KMS-11 (cell line): ENCODE measurements at regions not wholly inside any gene's neighbourhood (a gene's known extent, or its start where the extent isn't known, plus 50 kb on each side); places are given as distances from the start of the nearest gene placed in this dataset.

ENCODE experiments used
- H2AFZ ChIP-seq: fragments of 200-600 bp; sonication (generic); 2 replicates; pipeline ENCODE4 v1.6.1; 2016; ENCODE audit warnings: antibody characterized with exemption, mixed run types, low read depth
- H3K27ac ChIP-seq: fragments of 200-600 bp; sonication (generic); 2 replicates; pipeline ENCODE4 v1.6.1; 2016; ENCODE audit warnings: mild to moderate bottlenecking, mixed run types
- H3K27me3 ChIP-seq: fragments of 200-600 bp; sonication (generic); 2 replicates; pipeline ENCODE4 v1.6.1; 2017; ENCODE audit warnings: mild to moderate bottlenecking, low read depth, mixed run types, moderate library complexity; ENCODE audit not compliant: insufficient read depth
- H3K36me3 ChIP-seq: fragments of 200-600 bp; sonication (generic); 2 replicates; pipeline ENCODE4 v1.6.1; 2017; ENCODE audit warnings: mild to moderate bottlenecking, mixed run types; ENCODE audit not compliant: insufficient read depth
- H3K4me1 ChIP-seq: fragments of 200-600 bp; sonication (generic); 2 replicates; pipeline ENCODE4 v1.6.1; 2016; ENCODE audit warnings: mild to moderate bottlenecking, low read depth, mixed run types; ENCODE audit not compliant: poor library complexity, severe bottlenecking
- H3K4me2 ChIP-seq: fragments of 200-600 bp; sonication (generic); 2 replicates; pipeline ENCODE4 v1.7.0; 2016; ENCODE audit warnings: mild to moderate bottlenecking, mixed run types
- H3K4me3 ChIP-seq: fragments of 200-600 bp; sonication (generic); IDR thresholded peaks from 2 replicates; pipeline ENCODE4 v1.6.1; 2017; ENCODE audit warnings: low read depth, low read length, mixed read lengths; ENCODE audit not compliant: insufficient read depth
- H3K79me2 ChIP-seq: fragments of 200-600 bp; sonication (generic); 2 replicates; pipeline ENCODE4 v1.6.1; 2016; ENCODE audit warnings: low read depth, mixed run types; ENCODE audit not compliant: insufficient read depth
- H3K9ac ChIP-seq: fragments of 200-600 bp; sonication (generic); 2 replicates; pipeline ENCODE4 v1.6.1; 2016; ENCODE audit warnings: mild to moderate bottlenecking, mixed run types
- H4K20me1 ChIP-seq: fragments of 200-600 bp; sonication (generic); 2 replicates; pipeline ENCODE4 v1.6.1; 2016; ENCODE audit warnings: mild to moderate bottlenecking, mixed run types; ENCODE audit not compliant: insufficient read depth
- TF ChIP-seq, protein P1 (sequence below): fragments of 200-600 bp; sonication (generic); conservative IDR thresholded peaks from 2 replicates; pipeline ENCODE4 v1.6.1; 2017; ENCODE audit warnings: low read depth, mild to moderate bottlenecking, antibody characterized with exemption, low read length, moderate library complexity, mixed read lengths

GRCh38 chr2:47299555-47299954 lies 69.6 kb upstream of the EPCAM start:
- Histone ChIP-seq H3K27ac (peak overlapping the region; percentile 78; the same call in 1 of the 2 replicates), H3K4me1 (peaks cover 66% of the 10 kb centered on the region), H4K20me1 (no peaks in the 10 kb centered on the region), H3K79me2 (no peaks in the 10 kb centered on the region), H3K4me3 (no peak overlapping the region), H2AFZ (no peak overlapping the region), H3K27me3 (no peaks in the 10 kb centered on the region), H3K9ac (no peak overlapping the region), H3K36me3 (no peaks in the 10 kb centered on the region), H3K4me2 (0 out of 2 replicates have a peak overlapping the region, but pooled peaks have one; percentile 36)
- TF ChIP-seq, protein P1, sequence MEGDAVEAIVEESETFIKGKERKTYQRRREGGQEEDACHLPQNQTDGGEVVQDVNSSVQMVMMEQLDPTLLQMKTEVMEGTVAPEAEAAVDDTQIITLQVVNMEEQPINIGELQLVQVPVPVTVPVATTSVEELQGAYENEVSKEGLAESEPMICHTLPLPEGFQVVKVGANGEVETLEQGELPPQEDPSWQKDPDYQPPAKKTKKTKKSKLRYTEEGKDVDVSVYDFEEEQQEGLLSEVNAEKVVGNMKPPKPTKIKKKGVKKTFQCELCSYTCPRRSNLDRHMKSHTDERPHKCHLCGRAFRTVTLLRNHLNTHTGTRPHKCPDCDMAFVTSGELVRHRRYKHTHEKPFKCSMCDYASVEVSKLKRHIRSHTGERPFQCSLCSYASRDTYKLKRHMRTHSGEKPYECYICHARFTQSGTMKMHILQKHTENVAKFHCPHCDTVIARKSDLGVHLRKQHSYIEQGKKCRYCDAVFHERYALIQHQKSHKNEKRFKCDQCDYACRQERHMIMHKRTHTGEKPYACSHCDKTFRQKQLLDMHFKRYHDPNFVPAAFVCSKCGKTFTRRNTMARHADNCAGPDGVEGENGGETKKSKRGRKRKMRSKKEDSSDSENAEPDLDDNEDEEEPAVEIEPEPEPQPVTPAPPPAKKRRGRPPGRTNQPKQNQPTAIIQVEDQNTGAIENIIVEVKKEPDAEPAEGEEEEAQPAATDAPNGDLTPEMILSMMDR = no peak

GRCh38 chr2:47298771-47299170 lies 70.3 kb upstream of the EPCAM start:
- Histone ChIP-seq H3K4me3 (no peak overlapping the region), H3K27me3 (no peaks in the 10 kb centered on the region), H3K4me2 (no peak overlapping the region), H4K20me1 (no peaks in the 10 kb centered on the region), H3K79me2 (no peaks in the 10 kb centered on the region), H3K4me1 (peaks cover 59% of the 10 kb centered on the region), H3K9ac (no peak overlapping the region), H2AFZ (no peak overlapping the region), H3K27ac (no peak overlapping the region), H3K36me3 (no peaks in the 10 kb centered on the region)
- TF ChIP-seq, protein P1 = no peak

GRCh38 chr2:47297767-47298425 lies 71.2 kb upstream of the EPCAM start:
- Histone ChIP-seq H3K9ac (no peak overlapping the region), H3K27me3 (no peaks in the 10 kb centered on the region), H3K4me3 (no peak overlapping the region), H3K4me1 (peaks cover 50% of the 10 kb centered on the region), H3K36me3 (no peaks in the 10 kb centered on the region), H3K79me2 (no peaks in the 10 kb centered on the region), H4K20me1 (no peaks in the 10 kb centered on the region), H3K4me2 (no peak overlapping the region), H2AFZ (no peak overlapping the region), H3K27ac (no peak overlapping the region)
- TF ChIP-seq, protein P1 = no peak

- Histone ChIP-seq H3K79me2 (no peaks in the 10 kb centered on the region), H3K36me3 (no peaks in the 10 kb centered on the region), H3K27me3 (no peaks in the 10 kb centered on the region), H3K27ac (no peak overlapping the region), H4K20me1 (no peaks in the 10 kb centered on the region), H3K4me1 (peaks cover 34% of the 10 kb centered on the region), H3K9ac (no peak overlapping the region), H3K4me2 (peak overlapping the region; percentile 5; the same call in 1 of the 2 replicates), H2AFZ (no peak overlapping the region), H3K4me3 (no peak overlapping the region)
- TF ChIP-seq, protein P1 = no peak
Observed at GRCh38 chr2:47295981-47296635, 73.0 kb upstream of the EPCAM start.
